ENCODE measurements at regions not wholly inside any gene's neighbourhood (a gene's known extent, or its start where the extent isn't known, plus 50 kb on each side); places are given as distances from the start of the nearest gene placed in this dataset.

GRCh38 chr11:19391652-19392051 is 150.9 kb upstream of the E2F8 start:
- no peaks in the 10 kb centered on the region for H3K4me1 ChIP-seq
- no peak for TF ChIP-seq POLR2A (IDR thresholded peaks at IDR 0.05)
- TF ChIP-seq, protein P1, sequence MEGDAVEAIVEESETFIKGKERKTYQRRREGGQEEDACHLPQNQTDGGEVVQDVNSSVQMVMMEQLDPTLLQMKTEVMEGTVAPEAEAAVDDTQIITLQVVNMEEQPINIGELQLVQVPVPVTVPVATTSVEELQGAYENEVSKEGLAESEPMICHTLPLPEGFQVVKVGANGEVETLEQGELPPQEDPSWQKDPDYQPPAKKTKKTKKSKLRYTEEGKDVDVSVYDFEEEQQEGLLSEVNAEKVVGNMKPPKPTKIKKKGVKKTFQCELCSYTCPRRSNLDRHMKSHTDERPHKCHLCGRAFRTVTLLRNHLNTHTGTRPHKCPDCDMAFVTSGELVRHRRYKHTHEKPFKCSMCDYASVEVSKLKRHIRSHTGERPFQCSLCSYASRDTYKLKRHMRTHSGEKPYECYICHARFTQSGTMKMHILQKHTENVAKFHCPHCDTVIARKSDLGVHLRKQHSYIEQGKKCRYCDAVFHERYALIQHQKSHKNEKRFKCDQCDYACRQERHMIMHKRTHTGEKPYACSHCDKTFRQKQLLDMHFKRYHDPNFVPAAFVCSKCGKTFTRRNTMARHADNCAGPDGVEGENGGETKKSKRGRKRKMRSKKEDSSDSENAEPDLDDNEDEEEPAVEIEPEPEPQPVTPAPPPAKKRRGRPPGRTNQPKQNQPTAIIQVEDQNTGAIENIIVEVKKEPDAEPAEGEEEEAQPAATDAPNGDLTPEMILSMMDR (IDR thresholded peaks at IDR 0.05): no peak
- intact Hi-C loops (cut with DNase I): no loop called here
- H3K36me3 ChIP-seq: no peaks in the 10 kb centered on the region
- no peak overlapping the region for H3K4me3 ChIP-seq
- ATAC-seq (no peak), DNase-seq (no peak)
- no peak overlapping the region for H3K27ac ChIP-seq
- no peaks in the 10 kb centered on the region for H3K27me3 ChIP-seq
- 67 to 94% (median 87%) methylated on average over 2 of the region's 2 CpGs for WGBS, 4 donors
- peaks cover 0 to 7% (median 0%) of the 10 kb centered on the region in 12 donors for H3K9me3 ChIP-seq

- Histone ChIP-seq H3K36me3 (no peaks in the 10 kb centered on the region), H3K27me3 (no peaks in the 10 kb centered on the region), H3K4me1 (no peaks in the 10 kb centered on the region), H3K9me3 (peaks cover 0 to 7% (median 0%) of the 10 kb centered on the region in 12 donors), H3K27ac (no peak overlapping the region), H3K4me3 (no peak overlapping the region)
- no peak for ATAC-seq
- intact Hi-C loops (cut with DNase I): no loop called here
- no peak for TF ChIP-seq POLR2A (IDR thresholded peaks at IDR 0.05)
- TF ChIP-seq, protein P1 (IDR thresholded peaks at IDR 0.05): no peak
- WGBS, 4 donors: 65 to 79% (median 71%) methylated on average over 3 of the region's 3 CpGs
- no peak for DNase-seq
Observed at GRCh38 chr11:19391026-19391425, 150.3 kb upstream of the E2F8 start.

DNA sequence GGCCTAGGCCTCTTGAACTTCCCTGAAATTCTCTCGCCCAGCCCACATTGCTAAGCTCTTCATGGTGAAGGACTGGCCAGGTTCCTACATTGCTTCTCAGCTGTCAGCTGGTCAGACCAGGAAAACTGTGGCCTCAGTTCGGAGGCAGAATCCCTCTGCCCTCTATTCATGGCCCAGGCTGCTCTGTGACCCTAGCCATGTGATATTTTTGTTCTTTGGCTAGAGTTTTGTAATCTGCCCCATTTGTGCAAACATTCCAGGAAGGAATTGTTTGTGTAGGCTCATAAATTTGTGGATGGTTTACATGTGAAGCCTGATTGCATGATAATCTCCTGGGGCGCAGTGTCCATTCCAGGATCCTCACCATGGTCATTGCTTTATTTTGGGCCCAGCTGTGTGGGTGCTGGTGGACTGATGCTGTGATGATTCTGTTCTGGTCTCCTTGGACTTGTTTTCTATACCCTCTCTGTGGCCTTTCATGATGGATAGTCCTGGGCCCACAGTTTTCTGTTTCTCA is 149.1 kb upstream of the E2F8 start:
- no peaks in the 10 kb centered on the region for H3K36me3 ChIP-seq
- H3K4me1 ChIP-seq: no peaks in the 10 kb centered on the region
- H3K27ac ChIP-seq: peak overlapping the region in 1 of 12 donors; percentile 9
- H3K4me3 ChIP-seq: no peak overlapping the region
- no peaks in the 10 kb centered on the region for H3K27me3 ChIP-seq
- ATAC-seq (peak; percentile 24 to 67 (median 51)), DNase-seq (no peak)
- H3K9me3 ChIP-seq: peaks cover 0 to 7% (median 0%) of the 10 kb centered on the region in 12 donors
- intact Hi-C loops (cut with DNase I): loop anchor here in 1 of 10 donors (10.0 kb wide), 1 partner anchor 55 kb away; no protein-coding TSS in a partner anchor
- TF ChIP-seq, protein P1 (IDR thresholded peaks at IDR 0.05): no peak
- no peak for TF ChIP-seq POLR2A (IDR thresholded peaks at IDR 0.05)
- 74 to 90% (median 81%) methylated on average over 3 of the region's 3 CpGs for WGBS, 4 donors

- peak in 3 of 4 donors; percentile 36 to 46 (median 43) for ATAC-seq
- no peak for TF ChIP-seq POLR2A (IDR thresholded peaks at IDR 0.05)
- TF ChIP-seq, protein P1 (IDR thresholded peaks at IDR 0.05): no peak
- DNase-seq: no peak
- H3K27me3 ChIP-seq: no peaks in the 10 kb centered on the region
- H3K27ac ChIP-seq: no peak overlapping the region
- no peaks in the 10 kb centered on the region for H3K36me3 ChIP-seq
- intact Hi-C loops (cut with DNase I): loop anchor here in 1 of 10 donors (10.0 kb wide), 1 partner anchor 63 kb away; no protein-coding TSS in a partner anchor
- WGBS, 4 donors: 59 to 79% (median 67%) methylated on average over 16 of the region's 16 CpGs
- no peak overlapping the region for H3K4me3 ChIP-seq
- H3K9me3 ChIP-seq: no peaks in the 10 kb centered on the region
- H3K4me1 ChIP-seq: peaks cover 0 to 9% (median 0%) of the 10 kb centered on the region in 12 donors
Observed at GRCh38 chr11:19382131-19382611, 141.4 kb upstream of the E2F8 start.
